ENCODE measurements at regions not wholly inside any gene's neighbourhood (a gene's known extent, or its start where the extent isn't known, plus 50 kb on each side); places are given as distances from the start of the nearest gene placed in this dataset.

DNA sequence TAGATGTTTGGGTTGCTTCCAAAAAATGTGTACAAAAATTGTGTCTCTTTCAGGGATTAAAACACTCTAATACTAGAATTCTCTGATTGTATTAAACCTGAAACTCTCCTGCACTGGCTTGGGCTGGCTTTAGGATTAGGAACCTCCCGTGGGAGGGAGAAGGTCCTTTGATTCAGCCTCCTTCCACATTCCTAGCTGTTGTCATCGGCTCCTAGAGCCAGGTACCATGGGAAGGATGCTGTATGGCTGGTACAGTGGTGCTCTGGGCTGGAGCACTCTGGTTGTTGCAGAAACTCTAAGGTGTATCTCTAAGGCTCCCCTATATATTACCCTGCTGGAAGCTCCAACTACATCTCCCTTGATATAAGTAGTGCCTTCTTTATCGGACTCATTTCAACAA is 245.2 kb upstream of the FOXK1 start:
- no peak overlapping the region for H3K27ac ChIP-seq
- TF ChIP-seq, protein P1, sequence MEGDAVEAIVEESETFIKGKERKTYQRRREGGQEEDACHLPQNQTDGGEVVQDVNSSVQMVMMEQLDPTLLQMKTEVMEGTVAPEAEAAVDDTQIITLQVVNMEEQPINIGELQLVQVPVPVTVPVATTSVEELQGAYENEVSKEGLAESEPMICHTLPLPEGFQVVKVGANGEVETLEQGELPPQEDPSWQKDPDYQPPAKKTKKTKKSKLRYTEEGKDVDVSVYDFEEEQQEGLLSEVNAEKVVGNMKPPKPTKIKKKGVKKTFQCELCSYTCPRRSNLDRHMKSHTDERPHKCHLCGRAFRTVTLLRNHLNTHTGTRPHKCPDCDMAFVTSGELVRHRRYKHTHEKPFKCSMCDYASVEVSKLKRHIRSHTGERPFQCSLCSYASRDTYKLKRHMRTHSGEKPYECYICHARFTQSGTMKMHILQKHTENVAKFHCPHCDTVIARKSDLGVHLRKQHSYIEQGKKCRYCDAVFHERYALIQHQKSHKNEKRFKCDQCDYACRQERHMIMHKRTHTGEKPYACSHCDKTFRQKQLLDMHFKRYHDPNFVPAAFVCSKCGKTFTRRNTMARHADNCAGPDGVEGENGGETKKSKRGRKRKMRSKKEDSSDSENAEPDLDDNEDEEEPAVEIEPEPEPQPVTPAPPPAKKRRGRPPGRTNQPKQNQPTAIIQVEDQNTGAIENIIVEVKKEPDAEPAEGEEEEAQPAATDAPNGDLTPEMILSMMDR (IDR thresholded peaks at IDR 0.05): no peak
- peaks cover 0 to 15% (median 7%) of the 10 kb centered on the region in 4 donors for H3K4me1 ChIP-seq
- no peaks in the 10 kb centered on the region for H3K9me3 ChIP-seq
- WGBS, 5 donors: 27 to 48% (median 39%) methylated on average over 3 of the region's 3 CpGs
- peaks cover 0 to 7% (median 0%) of the 10 kb centered on the region in 3 donors for H3K27me3 ChIP-seq
- no peak for DNase-seq
- H3K36me3 ChIP-seq: no peaks in the 10 kb centered on the region
- intact Hi-C loops (cut with DNase I; ENCODE audit: low total_unique reads): no loop called here
- H3K4me3 ChIP-seq: no peak overlapping the region

DNA sequence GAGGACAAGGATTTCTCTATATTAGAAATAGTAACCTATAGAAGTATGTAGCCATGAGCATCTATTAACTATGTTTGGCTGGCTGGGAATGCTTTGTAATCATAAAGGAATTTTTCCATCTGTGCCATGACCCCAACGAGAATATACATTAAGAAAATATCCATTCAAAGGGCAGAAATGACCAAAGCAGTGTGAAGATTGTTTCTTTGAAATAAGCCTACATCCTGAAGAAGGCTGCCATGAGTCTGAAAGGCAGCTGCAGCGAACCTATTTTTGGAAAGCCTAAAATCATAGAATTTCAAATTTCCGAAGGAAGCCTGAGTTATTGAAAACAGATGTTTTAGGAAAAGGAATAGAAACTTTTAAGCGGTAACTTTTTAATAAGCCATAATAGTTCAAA is 244.2 kb upstream of the FOXK1 start:
- Histone ChIP-seq H3K27me3 (peaks cover 0 to 7% (median 0%) of the 10 kb centered on the region in 3 donors), H3K36me3 (no peaks in the 10 kb centered on the region), H3K4me3 (no peak overlapping the region), H3K9me3 (no peaks in the 10 kb centered on the region), H3K4me1 (peaks cover 0 to 15% (median 7%) of the 10 kb centered on the region in 4 donors), H3K27ac (no peak overlapping the region)
- 59 to 82% (median 66%) methylated on average over 4 of the region's 4 CpGs for WGBS, 5 donors
- DNase-seq: no peak
- TF ChIP-seq, protein P1 (IDR thresholded peaks at IDR 0.05): no peak
- no peak for TF ChIP-seq EP300 (IDR thresholded peaks at IDR 0.05)
- no peak for TF ChIP-seq POLR2A (IDR thresholded peaks at IDR 0.05)
- TF ChIP-seq POLR2AphosphoS5 (IDR thresholded peaks at IDR 0.05): no peak
- intact Hi-C loops (cut with DNase I; ENCODE audit: low total_unique reads): no loop called here

DNA sequence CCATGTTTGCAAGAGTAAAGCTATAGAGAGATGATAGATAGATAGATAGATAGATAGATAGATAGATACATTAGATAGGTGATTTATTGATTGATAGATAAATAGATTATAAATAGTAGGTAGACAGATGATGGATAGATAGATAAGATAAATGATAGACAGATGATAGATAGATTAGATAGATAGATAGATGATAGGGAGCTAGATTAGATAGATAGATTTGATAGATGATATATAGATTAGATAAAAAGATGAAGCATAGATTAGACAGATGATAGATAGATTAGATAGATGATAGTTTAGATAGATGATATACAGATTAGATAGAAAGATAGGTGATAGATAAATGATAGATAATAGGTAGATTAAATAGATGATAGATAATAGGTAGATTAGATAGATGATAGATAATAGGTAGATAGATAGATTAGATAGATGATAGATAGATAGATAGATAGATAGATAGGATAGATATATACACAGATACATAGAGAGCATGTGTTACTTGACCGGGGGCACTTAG is 243.3 kb upstream of the FOXK1 start:
- H3K27ac ChIP-seq: no peak overlapping the region
- 83 to 97% (median 90%) methylated on average over 1 of the region's 1 CpG for WGBS, 5 donors
- H3K27me3 ChIP-seq: peaks cover 0 to 7% (median 0%) of the 10 kb centered on the region in 3 donors
- H3K4me1 ChIP-seq: peaks cover 0 to 15% (median 7%) of the 10 kb centered on the region in 4 donors
- intact Hi-C loops (cut with DNase I; ENCODE audit: low total_unique reads): no loop called here
- no peaks in the 10 kb centered on the region for H3K36me3 ChIP-seq
- H3K4me3 ChIP-seq: no peak overlapping the region
- H3K9me3 ChIP-seq: no peaks in the 10 kb centered on the region
- no peak for TF ChIP-seq POLR2AphosphoS5 (IDR thresholded peaks at IDR 0.05)
- TF ChIP-seq POLR2A (IDR thresholded peaks at IDR 0.05): no peak
- TF ChIP-seq, protein P1 (IDR thresholded peaks at IDR 0.05): no peak
- no peak for TF ChIP-seq EP300 (IDR thresholded peaks at IDR 0.05)
- no peak for DNase-seq

DNA sequence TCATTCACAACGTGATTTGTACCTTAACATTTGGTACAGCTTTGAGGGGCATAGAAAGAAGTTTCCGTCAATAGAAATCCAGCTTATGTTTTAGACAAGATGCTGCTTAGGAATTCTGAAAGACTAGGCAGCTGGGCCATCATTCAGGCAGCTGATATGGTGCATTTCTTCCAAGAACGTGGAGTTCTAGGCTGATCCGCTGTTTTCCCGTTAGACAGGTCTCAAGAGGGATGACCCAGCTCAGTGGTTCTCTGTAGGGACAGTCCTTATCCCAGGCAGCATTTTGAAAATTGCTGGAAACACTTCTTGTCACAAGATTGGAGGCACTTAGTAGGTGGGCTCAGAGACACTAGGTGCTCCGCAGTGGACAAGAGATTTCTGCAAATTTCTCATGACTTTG is 242.7 kb upstream of the FOXK1 start:
- no peak overlapping the region for H3K27ac ChIP-seq
- no peaks in the 10 kb centered on the region for H3K36me3 ChIP-seq
- H3K9me3 ChIP-seq: no peaks in the 10 kb centered on the region
- no peak overlapping the region for H3K4me3 ChIP-seq
- peaks cover 0 to 15% (median 7%) of the 10 kb centered on the region in 4 donors for H3K4me1 ChIP-seq
- H3K27me3 ChIP-seq: peaks cover 0 to 7% (median 0%) of the 10 kb centered on the region in 3 donors
- intact Hi-C loops (cut with DNase I; ENCODE audit: low total_unique reads): no loop called here
- TF ChIP-seq POLR2AphosphoS5 (IDR thresholded peaks at IDR 0.05): no peak
- TF ChIP-seq, protein P1 (IDR thresholded peaks at IDR 0.05): no peak
- WGBS, 5 donors: 68 to 87% (median 81%) methylated on average over 6 of the region's 6 CpGs
- no peak for DNase-seq
